Left renal cortex interstitium (tissue), 4 donors: ENCODE measurements at regions not wholly inside any gene's neighbourhood (a gene's known extent, or its start where the extent isn't known, plus 50 kb on each side); places are given as distances from the start of the nearest gene placed in this dataset.
"Not testable (repeated sequence)": the region's sequence is repeated elsewhere in the genome, so short reads cannot be mapped to it uniquely, and the experiment has no call there.

Experiments
- DNase-seq, 4 donors: peaks; one replicate each; pipeline ENCODE4 v3.0.0-alpha.2; 2013; ENCODE audit warnings: low read depth in 4 of 4, low spot score in 2 of 4, missing footprints in 1 of 4

DNA sequence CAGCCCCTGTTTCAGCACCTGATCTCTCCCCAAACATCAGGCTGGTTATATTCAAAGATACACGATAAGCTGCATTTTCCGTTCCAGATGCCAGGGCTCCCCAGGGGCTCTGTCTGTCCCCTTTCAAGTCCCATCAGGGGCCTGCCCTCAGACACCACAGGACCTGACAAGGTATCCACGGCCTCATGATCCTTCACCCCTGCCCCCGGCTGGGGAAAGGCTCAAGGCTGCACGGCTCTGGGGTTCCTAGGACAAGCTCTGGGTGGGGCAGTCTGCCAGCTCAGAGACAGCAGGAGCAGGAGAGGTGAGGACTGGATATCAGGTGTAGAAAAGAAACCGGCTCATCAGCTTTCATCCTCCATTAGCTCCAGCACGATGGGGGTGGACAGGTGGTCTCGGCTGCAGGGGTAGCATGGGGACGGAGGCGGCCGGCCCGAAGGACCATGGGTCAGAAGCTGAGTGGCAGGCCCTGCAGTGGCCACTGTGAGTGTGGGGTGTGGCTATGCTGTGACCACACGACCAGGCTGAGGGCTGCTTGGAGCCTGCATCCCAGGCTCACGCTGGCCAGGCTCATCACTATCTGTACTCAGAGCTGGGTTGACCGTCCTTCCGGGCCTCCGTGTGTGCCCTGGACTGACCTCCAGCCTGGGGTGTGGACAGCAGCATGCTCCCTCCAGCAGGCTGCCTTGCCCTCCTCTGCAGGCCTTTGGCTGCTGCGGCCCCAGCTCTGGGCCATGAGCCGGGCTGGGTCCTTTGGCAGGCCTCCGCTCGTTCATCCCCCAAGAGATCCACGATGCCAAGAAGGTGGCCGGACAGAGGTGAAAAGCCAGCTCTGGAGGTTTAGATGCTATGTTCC, 386.2 kb downstream of the THBS2 start:
- DNase-seq: no peak

DNA sequence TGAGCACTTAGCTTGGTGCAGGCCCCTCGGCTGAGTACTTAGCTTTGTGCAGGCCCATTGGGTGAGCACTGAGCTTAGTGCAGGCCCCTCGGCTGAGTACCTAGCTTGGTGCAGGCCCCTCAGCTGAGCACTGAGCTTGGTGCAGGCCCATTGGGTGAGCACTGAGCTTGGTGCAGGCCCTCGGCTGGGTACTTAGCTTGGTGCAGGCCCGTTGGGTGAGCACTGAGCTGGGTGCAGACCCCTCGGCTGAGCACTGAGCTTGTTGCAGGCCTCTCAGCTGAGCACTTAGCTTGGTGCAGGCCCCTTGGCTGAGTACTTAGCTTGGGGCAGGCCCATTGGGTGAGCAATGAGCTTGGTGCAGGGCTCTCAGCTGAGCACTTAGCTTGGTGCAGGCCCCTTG, 387.1 kb downstream of the THBS2 start:
- no peak for DNase-seq

GRCh38 chr6:168865522-168865921, 388.1 kb downstream of the THBS2 start:
- no peak for DNase-seq

GRCh38 chr6:168864541-168865460, 388.8 kb downstream of the THBS2 start:
- no peak for DNase-seq

DNA sequence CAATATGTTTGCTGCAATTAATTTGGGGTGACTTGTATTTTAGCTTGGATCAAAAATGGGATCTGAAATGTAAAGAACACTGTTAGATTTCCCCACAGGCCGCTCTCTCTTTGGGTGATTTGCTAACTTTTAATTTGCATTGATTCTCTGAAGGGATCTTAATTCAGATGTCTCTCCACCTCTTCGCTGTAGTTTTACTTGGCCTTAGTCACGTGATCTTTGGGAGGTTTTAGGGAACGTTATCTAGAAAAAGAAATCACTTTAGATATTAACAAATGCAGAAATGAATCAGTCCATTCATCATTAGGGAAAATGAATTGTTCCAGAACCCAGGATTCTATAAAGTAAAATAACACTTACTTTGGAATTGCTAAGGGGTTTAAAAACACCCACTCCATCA, 390.2 kb downstream of the THBS2 start:
- no peak for DNase-seq

- no peak for DNase-seq
Measured at GRCh38 chr6:168862346-168862980, 391.2 kb downstream of the THBS2 start.

DNA sequence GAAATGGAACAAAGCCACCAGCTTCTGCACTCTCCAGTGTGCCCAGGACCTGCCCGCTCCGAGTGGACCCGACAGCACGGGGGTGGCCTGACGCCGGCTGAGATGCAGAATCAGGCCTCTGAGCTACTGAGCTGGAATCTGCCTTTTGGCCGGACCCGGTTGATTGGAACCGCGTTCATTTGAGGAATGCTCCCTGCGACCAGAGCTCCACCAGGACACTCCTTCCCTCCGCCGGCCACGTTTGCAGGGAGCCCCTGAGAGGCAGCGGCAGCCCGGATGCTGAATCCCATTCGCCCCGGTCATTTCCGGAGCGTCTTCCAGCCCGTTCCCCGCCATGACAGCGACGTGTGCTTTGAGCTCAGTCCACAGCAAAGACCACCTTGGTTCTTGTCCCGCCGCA, 392.7 kb downstream of the THBS2 start:
- no peak for DNase-seq

DNA sequence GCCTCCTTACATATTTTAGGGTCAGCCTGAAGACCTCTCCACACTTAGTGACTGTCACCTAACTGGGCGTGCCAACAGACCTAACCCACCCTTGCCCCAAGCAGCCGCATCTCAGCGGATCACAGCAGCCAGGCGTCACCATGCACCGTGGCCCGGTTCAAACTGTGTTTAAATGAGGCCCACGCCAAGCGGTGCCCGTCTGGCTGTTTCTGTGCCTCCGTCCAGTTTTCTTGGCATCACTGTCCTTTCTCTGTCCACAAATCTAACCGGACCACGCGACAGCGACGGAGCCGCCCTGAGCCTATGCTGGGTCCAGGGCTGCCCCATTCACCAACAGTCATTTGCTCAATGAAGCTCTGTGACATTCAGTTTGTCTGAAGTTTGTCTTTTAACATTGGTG, 393.3 kb downstream of the THBS2 start:
- no peak for DNase-seq

- no peak for DNase-seq
Measured at GRCh38 chr6:168858926-168859325, 394.7 kb downstream of the THBS2 start.

GRCh38 chr6:168856914-168857313, 396.7 kb downstream of the THBS2 start:
- no peak for DNase-seq

- DNase-seq: no peak
Measured at GRCh38 chr6:168852376-168852884, 401.2 kb downstream of the THBS2 start.

DNA sequence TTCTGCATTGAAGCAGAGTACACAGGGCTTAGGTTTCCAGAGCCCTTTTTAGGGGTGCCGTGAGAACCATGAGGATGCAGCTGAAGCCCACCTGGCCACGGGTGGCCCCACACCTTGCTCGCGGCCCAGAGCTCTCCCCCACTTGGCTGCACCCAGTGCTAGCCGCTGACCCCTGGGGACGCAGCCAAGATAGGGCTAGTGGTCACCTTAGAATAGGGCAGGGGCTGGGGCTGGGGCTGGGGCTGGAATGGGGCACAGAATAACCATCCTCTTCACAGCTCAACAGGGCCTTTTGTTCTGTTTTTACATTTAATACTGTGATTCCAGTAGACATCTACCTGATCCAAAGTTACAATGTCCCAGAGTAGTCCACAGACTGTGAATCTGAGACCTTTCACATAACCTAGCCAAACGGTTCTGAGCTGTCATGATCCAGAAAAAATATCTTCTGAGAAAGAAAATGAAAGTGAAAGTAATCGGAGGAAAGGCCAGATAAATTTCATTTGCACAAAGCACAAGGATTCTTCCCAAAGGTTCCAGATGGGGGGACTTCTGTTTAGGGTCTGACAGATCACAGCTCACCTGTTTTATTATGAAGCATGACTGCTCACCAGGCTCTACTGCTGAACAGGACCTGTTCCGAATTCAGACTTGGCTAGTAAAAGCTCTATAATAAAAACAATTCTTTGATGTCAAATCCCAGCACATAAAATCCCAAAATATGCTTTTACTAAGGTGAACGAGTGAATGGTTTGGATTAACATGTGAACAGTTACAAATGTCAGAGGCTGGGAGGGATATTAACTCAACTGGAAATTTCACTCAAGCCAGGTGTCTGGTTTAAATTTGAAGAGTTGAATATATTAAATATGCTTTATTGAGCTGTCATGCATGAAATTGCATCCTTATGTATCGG, 401.9 kb downstream of the THBS2 start:
- DNase-seq: no peak

DNA sequence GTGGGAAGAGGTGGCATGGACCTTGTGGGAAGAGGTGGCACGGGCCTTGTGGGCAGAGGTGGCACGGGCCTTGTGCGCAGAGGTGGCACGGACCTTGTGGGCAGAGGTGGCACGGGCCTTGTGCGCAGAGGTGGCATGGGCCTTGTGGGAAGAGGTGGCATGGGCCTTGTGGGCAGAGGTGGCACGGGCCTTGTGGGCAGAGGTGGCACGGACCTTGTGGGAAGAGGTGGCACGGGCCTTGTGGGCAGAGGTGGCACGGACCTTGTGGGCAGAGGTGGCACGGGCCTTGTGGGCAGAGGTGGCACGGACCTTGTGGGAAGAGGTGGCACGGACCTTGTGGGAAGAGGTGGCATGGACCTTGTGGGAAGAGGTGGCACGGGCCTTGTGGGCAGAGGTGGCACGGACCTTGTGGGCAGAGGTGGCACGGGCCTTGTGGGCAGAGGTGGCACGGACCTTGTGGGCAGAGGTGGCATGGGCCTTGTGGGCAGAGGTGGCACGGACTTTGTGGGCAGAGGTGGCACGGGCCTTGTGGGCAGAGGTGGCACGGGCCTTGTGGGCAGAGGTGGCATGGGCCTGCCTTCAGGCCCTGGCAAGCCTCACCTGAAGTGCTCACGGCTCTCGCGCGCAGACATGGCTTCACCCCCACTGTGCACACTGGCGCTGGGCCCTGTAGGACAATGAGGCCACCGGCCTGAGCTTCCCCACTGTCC, 403.5 kb downstream of the THBS2 start:
- not testable (repeated sequence) for DNase-seq

- DNase-seq: no peak
Measured at GRCh38 chr6:168849459-168849858, 404.2 kb downstream of the THBS2 start.

- no peak for DNase-seq
Measured at GRCh38 chr6:168848797-168849196, 404.8 kb downstream of the THBS2 start.

GRCh38 chr6:168844821-168845609, 404.0 kb downstream of the SMOC2 start:
- no peak for DNase-seq

DNA sequence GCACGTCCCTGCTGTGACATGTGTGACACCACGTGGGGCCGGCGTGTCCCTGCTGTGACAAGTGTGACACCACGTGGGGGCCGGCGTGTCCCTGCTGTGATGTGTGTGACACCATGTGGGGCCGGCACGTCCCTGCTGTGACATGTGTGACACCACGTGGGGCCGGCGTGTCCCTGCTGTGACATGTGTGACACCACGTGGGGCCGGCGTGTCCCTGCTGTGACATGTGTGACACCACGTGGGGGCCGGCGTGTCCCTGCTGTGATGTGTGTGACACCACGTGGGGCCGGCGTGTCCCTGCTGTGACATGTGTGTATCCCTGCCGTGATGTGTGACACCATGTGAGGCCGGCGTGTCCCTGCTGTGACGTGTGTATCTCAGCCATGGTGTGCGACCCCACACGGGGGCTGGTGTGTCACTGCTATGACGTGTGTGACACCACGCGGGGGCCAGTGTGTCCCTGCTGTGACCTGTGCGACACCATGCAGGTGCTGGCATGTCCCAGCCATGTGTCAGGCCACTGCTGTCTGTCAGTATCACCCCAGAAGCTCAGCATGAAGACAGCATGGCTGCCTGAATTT, 401.7 kb downstream of the SMOC2 start:
- DNase-seq: not testable (repeated sequence)

DNA sequence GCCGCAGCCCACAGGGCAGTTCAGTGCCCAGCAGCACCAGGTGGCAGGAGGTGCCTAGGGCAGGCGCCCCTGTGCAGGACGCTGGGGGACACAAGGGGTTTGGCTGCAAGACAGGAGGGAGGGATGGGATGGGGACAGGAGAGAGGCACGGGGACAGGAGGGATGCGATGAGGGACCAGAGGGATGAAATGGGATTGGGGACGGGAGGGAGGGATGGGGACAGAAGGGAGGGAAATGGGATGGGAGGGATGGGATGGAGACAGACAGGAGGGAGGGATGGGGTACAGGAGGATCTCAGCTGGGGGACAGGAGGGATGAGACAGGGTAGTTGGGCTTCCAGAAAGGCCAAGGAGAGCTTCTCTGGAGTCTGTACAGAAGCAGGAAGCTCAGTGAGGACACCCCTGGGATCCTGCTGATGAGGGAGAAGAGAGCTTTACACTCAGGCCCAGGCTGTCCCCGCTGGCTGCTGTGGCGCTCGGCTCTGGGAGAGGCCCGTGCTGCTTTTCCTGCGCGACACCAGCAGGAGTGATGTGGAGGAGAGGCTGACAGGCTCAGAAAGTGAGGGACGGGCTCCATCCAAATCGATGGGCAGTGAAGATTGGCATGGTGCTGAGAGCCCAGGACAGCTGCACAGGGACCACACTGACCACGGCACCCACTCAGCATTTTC, 400.8 kb downstream of the SMOC2 start:
- no peak for DNase-seq
